ENCODE measurements at regions not wholly inside any gene's neighbourhood (a gene's known extent, or its start where the extent isn't known, plus 50 kb on each side); places are given as distances from the start of the nearest gene placed in this dataset.

DNA sequence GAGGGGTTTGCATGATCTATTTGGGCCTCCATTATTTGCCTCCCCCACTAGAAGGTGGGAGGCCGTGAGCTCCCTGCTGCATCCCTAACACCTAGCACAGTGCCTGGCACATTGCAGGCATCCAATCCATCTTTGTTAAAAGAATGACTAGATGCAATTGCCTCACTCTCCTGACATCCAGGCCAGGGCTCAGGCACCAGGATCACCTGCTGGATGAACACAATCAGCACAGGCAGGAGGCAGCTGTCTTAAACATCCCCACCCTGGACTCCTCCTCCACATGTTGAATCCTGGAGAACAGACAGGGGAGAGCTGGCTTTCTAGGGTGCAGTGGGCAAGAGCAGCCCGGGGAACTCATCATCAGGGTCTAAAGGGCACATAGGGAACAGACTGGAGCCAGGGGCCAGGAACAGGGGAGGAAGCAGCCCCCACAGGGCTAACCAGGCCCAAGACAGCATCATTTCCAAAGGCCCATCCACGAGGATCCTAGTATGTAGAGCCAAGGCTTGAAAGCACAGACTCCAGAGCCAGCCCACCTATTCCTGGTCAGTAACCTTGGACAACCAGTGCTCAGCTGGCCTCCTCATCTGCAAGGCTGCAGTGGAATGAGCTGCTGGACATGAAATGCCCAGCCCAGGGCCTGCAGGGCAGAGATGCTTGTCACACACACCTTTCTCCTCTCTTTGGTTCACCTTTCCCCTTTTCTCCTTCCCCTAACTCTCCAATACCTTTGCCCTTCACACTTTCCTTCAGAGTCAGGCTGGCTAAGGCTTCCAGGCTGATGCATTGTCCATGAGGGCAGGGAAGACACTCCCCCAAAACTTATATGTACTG lies 254.4 kb upstream of the TLE3 start (continued):
- TF ChIP-seq AFF1 (IDR thresholded peaks at IDR 0.05; ENCODE audit: low read depth in 1 of 2, partially characterized antibody in 2 of 2) (no peak), ZSCAN32 (CRISPR knock-in tag; IDR thresholded peaks at IDR 0.05) (no peak), ELF2 (CRISPR knock-in tag; IDR thresholded peaks at IDR 0.05) (no peak), NFXL1 (CRISPR knock-in tag; IDR thresholded peaks at IDR 0.05) (no peak), POLR2AphosphoS5 (IDR thresholded peaks at IDR 0.05; ENCODE audit: control insufficient read depth, insufficient read depth, low read depth, low read length) (no peak), ZNF165 (CRISPR knock-in tag; IDR thresholded peaks at IDR 0.05; ENCODE audit: borderline replicate concordance) (no peak), KLF13 (tag; IDR thresholded peaks at IDR 0.05; ENCODE audit: borderline replicate concordance, low read depth) (no peak)
